ENCODE measurements at regions not wholly inside any gene's neighbourhood (a gene's known extent, or its start where the extent isn't known, plus 50 kb on each side); places are given as distances from the start of the nearest gene placed in this dataset.

DNA sequence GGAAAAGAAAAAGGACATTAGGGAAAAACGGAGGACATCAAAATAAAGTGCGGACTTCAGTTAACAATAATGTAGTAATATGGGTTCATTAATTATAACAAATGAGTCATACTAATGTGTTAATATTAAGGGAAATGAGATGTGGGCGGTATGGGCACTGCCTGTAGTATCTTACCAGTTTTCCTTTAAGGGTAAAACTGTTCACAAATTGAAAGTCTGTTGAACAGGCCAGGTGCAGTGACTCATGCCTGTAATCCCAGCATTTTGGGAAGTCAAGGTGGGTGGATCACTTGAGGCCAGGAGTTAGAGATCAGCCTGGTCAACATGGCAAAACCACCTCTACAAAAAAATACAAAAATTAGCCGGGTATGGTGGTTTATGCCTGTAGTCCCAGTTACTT, 56.8 kb upstream of the PMAIP1 start:
- H3K27ac ChIP-seq (ENCODE audit: control insufficient read depth, insufficient read depth) = no peak overlapping the region
- H2AFZ ChIP-seq (ENCODE audit: control insufficient read depth, low read depth, low read length) = no peak overlapping the region
- intact Hi-C loops (cut with micrococcal nuclease; ENCODE audit: unreplicated experiment) (no loop called here), in situ Hi-C loops (cut with MboI) (loop anchor here (10.0 kb wide), 1 partner anchor 62 kb away; no protein-coding TSS in a partner anchor)
- H3K9ac ChIP-seq (ENCODE audit: control insufficient read depth, insufficient read depth, low read length) = no peak overlapping the region
- DNase-seq (ENCODE audit: low read depth, low spot score) (no peak), ATAC-seq (no peak), FAIRE-seq (no peak)
- no peaks in the 10 kb centered on the region for H3K9me3 ChIP-seq (replicated peaks; ENCODE audit: control insufficient read depth, insufficient read depth, low read length)
- ChIA-PET POLR2A (interaction anchor here (0.6 to 1.6 kb wide), 2 partner anchors 43 to 65 kb away, joined by 3 to 4 read pairs; no protein-coding TSS in a partner anchor), RAD21 (ENCODE audit: unreplicated experiment) (interaction anchor here (0.8 to 3.1 kb wide), 5 partner anchors 19 to 153 kb away, joined by 3 to 15 read pairs (median 4); no protein-coding TSS in a partner anchor), SMC1A (ENCODE audit: uncharacterized antibody, unreplicated experiment) (interaction anchor here (1.0 to 3.5 kb wide), 6 partner anchors 43 to 146 kb away, joined by 3 to 28 read pairs (median 6); no protein-coding TSS in a partner anchor), CTCF (interaction anchor here (2.5 kb wide), 1 partner anchor 42 kb away, joined by 5 read pairs; no protein-coding TSS in a partner anchor)
- no peaks in the 10 kb centered on the region for H4K20me1 ChIP-seq (ENCODE audit: control insufficient read depth, insufficient read depth)
- BruUV-seq (replicated peaks) = no TSS peak
- no peak overlapping the region for H3K4me3 ChIP-seq
- H3K4me2 ChIP-seq (ENCODE audit: control insufficient read depth, insufficient read depth) = no peak overlapping the region
- 84% methylated on average over 4 of the region's 4 CpGs for WGBS (ENCODE audit: insufficient coverage, insufficient replicate concordance, low lambda C conversion rate, missing lambda C conversion rate)
- peaks cover 17% of the 10 kb centered on the region for H3K4me1 ChIP-seq (ENCODE audit: control insufficient read depth, insufficient read depth, low read length)
- TF ChIP-seq JUNB (IDR thresholded peaks at IDR 0.05) = no peak
- TF ChIP-seq STAT3 (IDR thresholded peaks at IDR 0.05; ENCODE audit: low read depth, low read length) = no peak
- TF ChIP-seq, protein P1, sequence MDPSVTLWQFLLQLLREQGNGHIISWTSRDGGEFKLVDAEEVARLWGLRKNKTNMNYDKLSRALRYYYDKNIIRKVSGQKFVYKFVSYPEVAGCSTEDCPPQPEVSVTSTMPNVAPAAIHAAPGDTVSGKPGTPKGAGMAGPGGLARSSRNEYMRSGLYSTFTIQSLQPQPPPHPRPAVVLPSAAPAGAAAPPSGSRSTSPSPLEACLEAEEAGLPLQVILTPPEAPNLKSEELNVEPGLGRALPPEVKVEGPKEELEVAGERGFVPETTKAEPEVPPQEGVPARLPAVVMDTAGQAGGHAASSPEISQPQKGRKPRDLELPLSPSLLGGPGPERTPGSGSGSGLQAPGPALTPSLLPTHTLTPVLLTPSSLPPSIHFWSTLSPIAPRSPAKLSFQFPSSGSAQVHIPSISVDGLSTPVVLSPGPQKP (IDR thresholded peaks at IDR 0.05; ENCODE audit: low read depth, low read length) = no peak
- TF ChIP-seq SUZ12 (IDR thresholded peaks at IDR 0.05; ENCODE audit: unreplicated experiment) = no peak
- no peak for TF ChIP-seq GATAD2B (conservative IDR thresholded peaks at IDR 0.05; ENCODE audit: low read depth)
- TF ChIP-seq LARP7 (IDR thresholded peaks at IDR 0.05) = no peak
- no peak for TF ChIP-seq NFIC (IDR thresholded peaks at IDR 0.05; ENCODE audit: low read depth, low read length)
- no peak for TF ChIP-seq MEF2B (IDR thresholded peaks at IDR 0.05; ENCODE audit: partially characterized antibody, poor library complexity, severe bottlenecking)
- no peak for TF ChIP-seq ZBED1 (IDR thresholded peaks at IDR 0.05; ENCODE audit: borderline replicate concordance)
- no peak for TF ChIP-seq ZSCAN29 (IDR thresholded peaks at IDR 0.05)
- no peak for TF ChIP-seq ZNF207 (IDR thresholded peaks at IDR 0.05; ENCODE audit: borderline replicate concordance)
- TF ChIP-seq MTA3 (IDR thresholded peaks at IDR 0.05; ENCODE audit: borderline replicate concordance, low read length) = no peak
- TF ChIP-seq EED (IDR thresholded peaks at IDR 0.05; ENCODE audit: low read depth) = no peak
- TF ChIP-seq RELA (IDR thresholded peaks at IDR 0.05; ENCODE audit: borderline replicate concordance, partially characterized antibody) = no peak
- no peak for TF ChIP-seq BMI1 (IDR thresholded peaks at IDR 0.05; ENCODE audit: borderline replicate concordance)
- no peak for TF ChIP-seq NR2C1 (IDR thresholded peaks at IDR 0.05)
- no peak for TF ChIP-seq RBBP5 (conservative IDR thresholded peaks at IDR 0.05)
- TF ChIP-seq HDGF (IDR thresholded peaks at IDR 0.05) = no peak
- TF ChIP-seq GABPA (IDR thresholded peaks at IDR 0.05; ENCODE audit: low read depth) = no peak
- no peaks in the 10 kb centered on the region for H3K36me3 ChIP-seq (ENCODE audit: control insufficient read depth in 2 of 2, insufficient read depth in 2 of 2, low read length in 1 of 2)
- no peaks in the 10 kb centered on the region for H3K79me2 ChIP-seq (ENCODE audit: control insufficient read depth, insufficient read depth, low read length)
- no peaks in the 10 kb centered on the region for H3K27me3 ChIP-seq (replicated peaks in 1 of 2; ENCODE audit: control insufficient read depth in 2 of 2, insufficient read depth in 2 of 2, low read length in 1 of 2)

Data from GM12878 (cell line).